Effector memory CD8-positive, alpha-beta T cell (primary cell): ENCODE measurements at regions not wholly inside any gene's neighbourhood (a gene's known extent, or its start where the extent isn't known, plus 50 kb on each side); places are given as distances from the start of the nearest gene placed in this dataset.
"Not testable (repeated sequence)": the region's sequence is repeated elsewhere in the genome, so short reads cannot be mapped to it uniquely, and the experiment has no call there.

ENCODE experiments used
- ATAC-seq: fragments of 150-1000 bp; cut with Tn5 transposase; replicated peaks from 2 replicates; pipeline ENCODE4 v1.10.0; 2021; ENCODE audit warnings: mild to moderate bottlenecking, moderate library complexity
- DNase-seq, 3 experiments: peaks; one replicate each; pipeline ENCODE4 v3.0.0; 2021
- H3K27ac Mint-ChIP-seq, 2 donors: one replicate each; pipeline ENCODE4 v1.8.0; 2022; ENCODE audit warnings: mild to moderate bottlenecking in 2 of 2, mixed read lengths in 2 of 2, moderate library complexity in 2 of 2
- H3K27me3 Mint-ChIP-seq, 2 donors: one replicate each; pipeline ENCODE4 v1.8.0; 2022; ENCODE audit warnings: mixed read lengths in 2 of 2
- H3K36me3 Mint-ChIP-seq: one replicate; pipeline ENCODE4 v1.8.0; 2022; ENCODE audit warnings: mild to moderate bottlenecking, moderate library complexity, mixed read lengths; ENCODE audit not compliant: insufficient read depth
- H3K4me1 Mint-ChIP-seq, 2 donors: one replicate each; pipeline ENCODE4 v1.8.0; 2022; ENCODE audit warnings: low read depth in 2 of 2, mixed read lengths in 2 of 2
- H3K4me3 Mint-ChIP-seq, 2 donors: one replicate each; pipeline ENCODE4 v1.8.0; 2022; ENCODE audit warnings: mild to moderate bottlenecking in 2 of 2, mixed read lengths in 2 of 2, moderate library complexity in 2 of 2
- H3K9me3 Mint-ChIP-seq, 2 donors: one replicate each; pipeline ENCODE4 v1.8.0; 2022; ENCODE audit warnings: mixed read lengths in 2 of 2

DNA sequence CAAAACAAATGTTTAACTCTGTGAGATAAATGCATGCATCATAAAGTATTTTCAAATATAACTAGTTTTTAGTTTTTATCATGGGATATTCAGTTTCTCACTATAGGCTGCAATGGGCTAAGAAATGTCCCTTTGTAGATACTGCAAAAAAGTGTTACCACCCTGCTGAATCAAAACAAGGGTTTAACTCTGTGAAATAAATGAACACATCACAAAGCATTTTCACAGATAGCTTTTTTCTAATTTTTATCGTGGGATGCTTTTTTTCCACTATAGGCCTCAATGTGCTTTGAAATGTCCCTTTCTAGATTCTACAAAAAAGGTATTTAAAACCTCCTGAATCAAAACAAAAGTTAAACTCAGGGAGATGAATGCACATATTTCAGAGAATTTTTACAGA, 541.1 kb downstream of the KCNJ18 start:
- no peaks in the 10 kb centered on the region for H3K4me1 Mint-ChIP-seq
- H3K27me3 Mint-ChIP-seq: no peaks in the 10 kb centered on the region
- no peaks in the 10 kb centered on the region for H3K36me3 Mint-ChIP-seq

DNA sequence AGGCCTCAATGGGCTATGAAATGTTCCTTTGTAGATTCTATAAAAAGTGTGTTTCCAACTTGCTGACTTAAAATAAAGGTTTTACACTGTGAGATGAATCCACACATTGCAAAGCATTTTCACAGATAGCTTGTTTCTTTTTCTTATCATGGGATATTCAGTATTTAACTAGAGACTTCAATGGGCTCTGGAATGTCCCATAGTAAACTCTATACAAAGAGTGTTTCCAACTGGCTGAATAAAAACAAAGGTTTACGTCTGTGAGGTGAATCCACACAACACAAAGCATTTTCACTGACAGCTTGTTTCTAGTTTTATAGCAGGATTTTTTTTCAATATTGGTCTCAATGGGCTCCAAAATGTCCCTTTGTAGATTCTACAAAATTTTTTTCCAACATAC, 550.1 kb downstream of the KCNJ18 start:
- DNase-seq: no peak
- H3K36me3 Mint-ChIP-seq: no peaks in the 10 kb centered on the region
- no peaks in the 10 kb centered on the region for H3K4me1 Mint-ChIP-seq
- H3K4me3 Mint-ChIP-seq: no peak overlapping the region
- no peaks in the 10 kb centered on the region for H3K9me3 Mint-ChIP-seq
- H3K27me3 Mint-ChIP-seq: no peaks in the 10 kb centered on the region
- no peak overlapping the region for H3K27ac Mint-ChIP-seq
- ATAC-seq: no peak

More for the DNA sequence above, 541.1 kb downstream of the KCNJ18 start:
- ATAC-seq (no peak), DNase-seq (no peak)
- Mint-ChIP-seq H3K9me3 (peaks cover 3 to 13% of the 10 kb centered on the region in 2 donors), H3K27ac (no peak overlapping the region), H3K4me3 (no peak overlapping the region)

DNA sequence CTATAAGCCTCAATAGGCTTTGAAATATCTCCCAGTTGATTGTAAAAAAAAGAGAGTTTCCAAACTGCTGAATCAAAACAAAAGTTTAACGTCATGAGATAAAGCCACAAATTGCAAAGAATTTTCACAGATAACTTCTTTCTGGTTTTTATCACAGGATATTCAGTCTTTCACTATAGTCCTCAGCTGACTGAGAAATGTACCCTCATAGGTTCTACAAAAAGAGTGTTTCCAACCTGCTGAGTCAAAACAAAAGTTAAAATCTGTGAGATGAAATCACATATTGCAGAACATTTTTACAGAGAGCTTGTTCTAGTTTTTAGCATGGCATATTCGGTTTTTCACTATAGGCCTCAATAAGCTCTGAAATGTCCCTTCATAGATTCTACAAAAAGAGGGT, 559.2 kb downstream of the KCNJ18 start:
- Mint-ChIP-seq H3K27me3 (no peaks in the 10 kb centered on the region), H3K4me3 (no peak overlapping the region), H3K4me1 (no peaks in the 10 kb centered on the region), H3K27ac (no peak overlapping the region), H3K9me3 (peaks cover 0 to 3% of the 10 kb centered on the region in 2 donors), H3K36me3 (no peaks in the 10 kb centered on the region)
- ATAC-seq: no peak
- no peak for DNase-seq

DNA sequence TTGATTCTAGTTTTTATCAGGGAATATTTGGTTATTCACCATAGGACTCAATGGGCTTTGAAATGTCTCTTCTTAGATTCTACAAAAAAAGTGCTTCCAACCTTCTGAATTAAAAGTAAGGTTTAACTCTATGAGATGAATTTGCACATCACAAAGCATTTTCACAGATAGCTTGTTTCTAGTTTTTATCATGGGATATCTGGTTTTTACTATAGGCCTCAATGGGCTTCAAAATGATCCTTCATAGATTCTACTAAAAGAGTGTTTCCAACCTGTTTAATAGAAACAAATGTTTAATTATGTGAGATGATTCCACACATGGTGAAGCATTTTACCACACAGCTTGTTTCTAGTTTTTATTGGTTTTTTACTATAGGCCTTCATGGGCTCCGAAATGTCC, 560.7 kb downstream of the KCNJ18 start:
- H3K9me3 Mint-ChIP-seq: peaks cover 0 to 3% of the 10 kb centered on the region in 2 donors
- ATAC-seq (no peak), DNase-seq (no peak)
- H3K4me1 Mint-ChIP-seq: no peaks in the 10 kb centered on the region
- no peak overlapping the region for H3K4me3 Mint-ChIP-seq
- H3K27me3 Mint-ChIP-seq: no peaks in the 10 kb centered on the region
- H3K36me3 Mint-ChIP-seq: no peaks in the 10 kb centered on the region
- H3K27ac Mint-ChIP-seq: no peak overlapping the region

DNA sequence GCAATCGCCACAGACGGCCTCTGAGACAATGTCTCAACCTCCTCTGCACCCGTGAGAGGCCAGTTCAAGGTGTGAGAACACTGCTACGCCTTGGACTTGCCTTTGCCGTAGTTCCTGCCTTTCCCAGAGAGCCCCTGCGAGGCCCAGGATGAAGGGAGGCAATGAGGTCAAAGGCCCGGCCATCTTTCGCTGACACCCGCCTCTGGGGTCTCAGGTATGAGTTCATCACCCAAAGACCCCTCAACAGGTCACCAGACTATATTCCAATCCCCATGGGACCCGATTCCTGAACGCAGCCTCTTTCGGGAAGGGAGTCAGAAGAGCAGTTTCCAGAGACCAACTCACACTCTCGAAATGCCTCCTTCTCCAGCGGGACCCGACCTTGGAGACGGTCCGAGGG, 573.5 kb downstream of the KCNJ18 start:
- H3K27me3 Mint-ChIP-seq: no peaks in the 10 kb centered on the region
- no peaks in the 10 kb centered on the region for H3K36me3 Mint-ChIP-seq
- H3K9me3 Mint-ChIP-seq: no peaks in the 10 kb centered on the region
- no peak overlapping the region for H3K27ac Mint-ChIP-seq
- H3K4me1 Mint-ChIP-seq: no peaks in the 10 kb centered on the region
- no peak overlapping the region for H3K4me3 Mint-ChIP-seq
- ATAC-seq (no peak), DNase-seq (no peak)

DNA sequence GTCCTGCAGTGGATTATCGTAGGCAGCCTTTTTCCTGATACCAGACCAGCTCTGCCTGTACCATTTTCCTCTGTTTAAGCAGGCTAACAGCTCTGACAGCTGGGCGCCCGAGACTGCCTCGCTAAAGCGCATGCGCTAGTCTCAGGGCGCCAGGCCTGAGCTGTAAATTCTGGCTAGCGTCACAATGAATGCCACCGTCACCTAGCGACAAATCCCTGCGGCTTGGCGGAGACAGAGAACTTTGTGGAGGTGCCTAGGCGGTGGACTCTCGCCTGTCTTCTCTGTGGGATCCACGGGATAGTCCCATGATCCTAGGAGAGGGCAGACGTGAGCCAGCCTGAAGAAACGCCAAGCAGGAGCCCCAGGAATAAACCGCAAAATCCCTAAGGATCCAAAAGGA, 573.9 kb downstream of the KCNJ18 start:
- no peak overlapping the region for H3K4me3 Mint-ChIP-seq
- no peaks in the 10 kb centered on the region for H3K36me3 Mint-ChIP-seq
- H3K9me3 Mint-ChIP-seq: no peaks in the 10 kb centered on the region
- no peaks in the 10 kb centered on the region for H3K27me3 Mint-ChIP-seq
- H3K4me1 Mint-ChIP-seq: no peaks in the 10 kb centered on the region
- ATAC-seq (no peak), DNase-seq (no peak)
- no peak overlapping the region for H3K27ac Mint-ChIP-seq

DNA sequence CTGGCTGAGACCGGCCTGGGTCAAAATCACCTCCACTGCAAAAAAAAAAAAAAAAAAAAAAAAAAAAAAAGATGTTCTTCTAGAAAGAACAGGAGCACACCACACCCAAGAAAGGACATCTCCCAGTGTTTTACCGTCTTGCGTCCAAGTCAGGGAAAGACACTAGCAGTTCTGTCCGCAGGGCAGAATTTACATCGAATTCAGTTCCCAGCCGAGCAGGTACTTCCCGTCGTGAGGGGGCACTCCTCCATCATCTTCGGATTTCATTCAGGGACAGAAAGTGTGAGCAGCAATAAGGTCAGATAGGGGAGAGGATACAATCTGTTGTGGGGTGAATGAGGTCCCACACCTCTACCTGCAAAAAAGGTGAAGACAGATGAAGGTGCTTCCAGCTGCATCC, 574.7 kb downstream of the KCNJ18 start:
- DNase-seq (no peak), ATAC-seq (no peak)
- Mint-ChIP-seq H3K27ac (no peak overlapping the region), H3K9me3 (peaks cover 5 to 7% of the 10 kb centered on the region in 2 donors), H3K4me1 (no peaks in the 10 kb centered on the region), H3K27me3 (no peaks in the 10 kb centered on the region), H3K4me3 (no peak overlapping the region), H3K36me3 (no peaks in the 10 kb centered on the region)

DNA sequence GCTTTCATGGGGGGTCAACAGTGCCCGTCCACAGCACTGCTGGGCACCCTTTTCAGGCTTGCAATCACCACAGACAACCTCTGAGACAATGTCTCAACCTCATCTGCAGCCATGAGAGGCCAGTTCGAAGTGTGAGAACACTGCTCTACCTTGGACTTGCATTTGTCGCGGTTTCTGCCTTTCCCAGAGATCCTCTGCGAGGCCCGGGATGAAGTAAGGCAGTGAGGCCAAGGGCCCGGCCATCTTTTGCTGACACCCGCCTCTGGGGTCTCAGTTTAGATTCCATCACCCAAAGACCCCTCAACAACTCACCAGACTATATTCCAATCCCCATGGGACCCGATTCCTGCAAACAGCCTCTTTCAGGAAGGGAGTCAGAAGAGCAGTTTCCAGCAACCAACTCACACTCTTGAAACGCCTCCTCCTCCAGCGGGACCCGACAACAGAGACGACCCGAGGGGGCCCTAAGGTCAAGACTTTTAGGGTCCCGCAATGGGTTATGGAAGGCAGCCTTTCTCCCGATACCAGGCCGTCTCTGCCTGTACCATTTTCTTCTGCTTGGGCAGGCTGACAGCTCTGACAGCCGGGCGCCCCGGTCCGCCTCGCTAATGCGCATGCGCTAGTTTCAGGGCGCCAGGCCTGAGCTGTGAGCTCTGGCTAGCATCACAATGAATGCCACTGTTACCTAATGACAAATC, 576.0 kb downstream of the KCNJ18 start:
- H3K36me3 Mint-ChIP-seq: no peaks in the 10 kb centered on the region
- no peak overlapping the region for H3K27ac Mint-ChIP-seq
- no peaks in the 10 kb centered on the region for H3K4me1 Mint-ChIP-seq
- H3K27me3 Mint-ChIP-seq: no peaks in the 10 kb centered on the region
- H3K4me3 Mint-ChIP-seq: no peak overlapping the region
- ATAC-seq: no peak
- peaks cover 8 to 12% of the 10 kb centered on the region in 2 donors for H3K9me3 Mint-ChIP-seq
- DNase-seq: no peak

DNA sequence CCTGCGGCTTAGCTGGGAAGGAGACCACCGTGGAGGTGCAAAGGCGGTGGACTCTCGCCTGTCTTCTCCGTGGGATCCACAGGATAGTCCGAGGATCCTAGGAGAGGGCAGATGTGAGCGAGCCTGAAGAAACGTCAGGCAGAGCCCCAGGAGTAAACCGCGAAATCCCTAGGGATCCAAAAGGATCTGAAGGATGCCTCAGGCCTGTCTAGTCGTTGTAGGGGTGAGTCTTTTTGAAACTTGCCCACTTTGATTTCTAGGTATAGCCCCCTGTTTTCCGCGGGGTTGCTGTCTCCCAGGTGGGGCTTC, 576.5 kb downstream of the KCNJ18 start:
- no peaks in the 10 kb centered on the region for H3K4me1 Mint-ChIP-seq
- no peak overlapping the region for H3K27ac Mint-ChIP-seq
- H3K36me3 Mint-ChIP-seq: no peaks in the 10 kb centered on the region
- H3K4me3 Mint-ChIP-seq: no peak overlapping the region
- ATAC-seq (no peak), DNase-seq (no peak)
- no peaks in the 10 kb centered on the region for H3K27me3 Mint-ChIP-seq
- peaks cover 8 to 12% of the 10 kb centered on the region in 2 donors for H3K9me3 Mint-ChIP-seq

DNA sequence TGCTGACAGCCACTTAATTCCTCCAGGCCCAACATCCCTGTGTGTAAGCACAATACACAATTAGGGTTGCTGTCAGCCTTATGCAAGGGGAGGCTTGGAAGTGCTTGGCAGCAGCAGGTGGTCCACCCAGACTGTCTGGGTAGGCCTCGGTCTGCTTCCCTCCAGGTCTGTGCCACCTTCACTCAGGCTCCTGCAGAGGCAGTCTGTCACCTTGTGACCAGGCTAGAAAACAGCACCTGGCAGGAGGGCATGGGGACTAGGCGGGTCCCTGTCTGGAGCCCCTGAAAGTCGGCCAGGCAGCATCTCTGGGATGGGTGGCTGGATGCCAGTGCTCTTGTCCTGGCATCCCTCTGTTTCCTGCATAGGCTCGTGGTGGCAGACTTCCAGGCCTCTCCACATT, 578.1 kb downstream of the KCNJ18 start:
- Mint-ChIP-seq H3K27ac (no peak overlapping the region), H3K27me3 (no peaks in the 10 kb centered on the region), H3K4me1 (no peaks in the 10 kb centered on the region), H3K4me3 (no peak overlapping the region), H3K9me3 (peaks cover 8 to 12% of the 10 kb centered on the region in 2 donors), H3K36me3 (no peaks in the 10 kb centered on the region)
- DNase-seq: no peak
- ATAC-seq: no peak

DNA sequence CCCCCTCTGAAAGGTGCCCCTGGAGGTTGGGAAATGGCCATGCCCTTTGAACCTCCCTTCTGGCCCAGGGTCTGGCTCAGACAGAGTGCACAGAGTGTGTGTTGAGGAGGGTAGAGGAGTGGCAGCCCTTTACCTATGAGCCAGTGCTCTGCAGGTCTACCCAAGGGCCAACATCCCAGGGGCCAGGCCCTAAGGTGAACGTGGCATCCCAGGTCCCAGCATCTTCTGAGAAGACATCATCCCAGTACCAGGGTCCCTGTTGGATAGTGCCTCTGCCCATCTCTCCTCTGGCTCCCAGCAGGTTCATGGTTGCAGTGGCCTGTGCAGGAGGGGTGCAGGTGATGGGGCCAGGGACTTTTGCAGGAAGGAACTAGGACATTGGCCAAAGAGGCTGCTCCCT, 578.5 kb downstream of the KCNJ18 start:
- not testable (repeated sequence) for H3K4me1 Mint-ChIP-seq, H3K27me3 Mint-ChIP-seq, H3K4me3 Mint-ChIP-seq, DNase-seq, H3K27ac Mint-ChIP-seq, H3K36me3 Mint-ChIP-seq, ATAC-seq
- peaks cover 10 to 12% of the 10 kb centered on the region in 2 donors for H3K9me3 Mint-ChIP-seq

DNA sequence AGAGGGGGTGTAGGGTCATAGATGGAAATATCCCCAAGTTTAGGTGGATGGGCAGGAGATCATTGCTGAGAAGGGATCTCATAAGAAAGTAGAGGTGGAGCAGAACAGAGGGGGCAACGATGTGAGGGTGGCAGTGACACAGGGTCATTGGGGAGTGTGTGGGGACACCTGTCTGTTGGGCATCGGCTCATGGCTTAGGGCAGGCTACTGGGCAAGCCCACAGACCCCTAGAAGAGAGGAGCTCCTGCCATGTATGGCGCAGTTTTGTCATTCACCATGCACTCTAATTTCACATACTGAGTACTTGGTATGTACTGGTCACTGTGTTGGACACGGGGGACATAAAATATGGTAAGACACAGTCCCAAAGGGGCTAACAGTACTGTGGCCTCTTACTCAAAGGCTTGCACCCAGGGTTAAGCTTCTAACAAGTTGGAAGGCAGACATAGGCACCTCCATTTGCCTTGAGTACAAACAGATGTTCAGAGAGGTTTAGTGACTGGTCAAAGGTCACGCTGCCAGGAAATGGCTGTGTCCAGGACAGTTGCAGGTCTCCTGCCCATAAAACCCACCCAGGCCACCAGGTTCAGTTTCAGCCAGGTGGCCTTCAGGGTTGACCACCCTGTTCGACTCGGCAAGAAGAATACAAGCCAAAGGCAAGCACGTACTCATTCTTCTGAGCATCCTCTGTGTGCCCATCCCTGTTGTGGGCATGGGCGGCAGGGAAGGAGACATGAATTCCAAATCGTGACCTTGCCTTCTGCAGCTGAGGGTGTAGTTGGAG, 580.2 kb downstream of the KCNJ18 start:
- Mint-ChIP-seq H3K9me3 (peaks cover 12 to 14% of the 10 kb centered on the region in 2 donors), H3K27ac (no peak overlapping the region), H3K36me3 (no peaks in the 10 kb centered on the region), H3K4me3 (no peak overlapping the region), H3K4me1 (no peaks in the 10 kb centered on the region), H3K27me3 (no peaks in the 10 kb centered on the region)
- DNase-seq (no peak), ATAC-seq (no peak)

DNA sequence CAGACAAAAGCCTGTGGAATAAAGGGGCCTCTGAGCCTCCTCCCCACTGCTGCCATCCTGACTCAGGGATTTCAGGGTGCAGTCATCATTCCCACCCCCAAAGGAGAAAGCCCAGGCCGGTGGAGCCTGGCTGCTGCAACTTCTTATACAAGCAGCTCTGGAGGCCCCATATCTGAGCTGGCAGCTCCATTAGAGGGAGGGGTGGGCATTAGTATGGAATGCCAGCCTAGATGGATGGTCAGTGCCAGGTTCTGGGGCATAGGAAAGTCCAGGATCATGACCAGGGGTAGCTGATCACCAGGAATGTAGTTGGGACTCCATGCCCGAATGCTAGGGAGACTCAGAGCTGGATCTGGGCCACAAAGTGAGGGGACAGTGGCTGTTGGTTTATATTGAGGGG, 581.0 kb downstream of the KCNJ18 start:
- DNase-seq (no peak), ATAC-seq (no peak)
- H3K9me3 Mint-ChIP-seq: peaks cover 12 to 14% of the 10 kb centered on the region in 2 donors
- H3K27me3 Mint-ChIP-seq: no peaks in the 10 kb centered on the region
- no peaks in the 10 kb centered on the region for H3K36me3 Mint-ChIP-seq
- H3K27ac Mint-ChIP-seq: no peak overlapping the region
- no peaks in the 10 kb centered on the region for H3K4me1 Mint-ChIP-seq
- no peak overlapping the region for H3K4me3 Mint-ChIP-seq

DNA sequence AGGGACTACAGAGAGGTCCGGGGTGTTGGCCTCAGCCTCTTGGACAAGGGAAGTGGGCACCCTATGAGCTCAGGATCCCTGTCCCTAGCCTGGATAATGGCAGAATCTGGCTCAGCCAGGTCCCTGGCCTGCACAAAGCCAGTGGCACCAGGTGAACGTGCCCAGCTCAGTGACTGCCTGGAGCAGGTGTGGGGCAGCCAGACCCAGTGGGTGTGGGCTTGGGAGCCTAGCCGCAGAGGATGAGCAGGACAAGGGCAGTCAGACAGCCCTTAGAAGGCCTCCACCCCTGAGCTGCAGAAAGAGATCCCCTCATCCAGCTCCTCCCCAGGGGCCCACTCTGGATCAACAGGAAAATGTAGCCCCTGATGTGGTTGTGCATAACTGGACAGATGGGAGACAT, 585.3 kb downstream of the KCNJ18 start:
- no peaks in the 10 kb centered on the region for H3K27me3 Mint-ChIP-seq
- no peaks in the 10 kb centered on the region for H3K4me1 Mint-ChIP-seq
- no peaks in the 10 kb centered on the region for H3K36me3 Mint-ChIP-seq
- H3K4me3 Mint-ChIP-seq: no peak overlapping the region
- H3K27ac Mint-ChIP-seq: no peak overlapping the region
- DNase-seq (no peak), ATAC-seq (no peak)
- H3K9me3 Mint-ChIP-seq: peaks cover 0 to 8% of the 10 kb centered on the region in 2 donors
